Liver (tissue), 8 donors: ENCODE measurements at regions not wholly inside any gene's neighbourhood (a gene's known extent, or its start where the extent isn't known, plus 50 kb on each side); places are given as distances from the start of the nearest gene placed in this dataset.

Source experiments
- DNase-seq: peaks from one replicate; pipeline ENCODE4 v3.0.0-alpha.2; 2017; ENCODE audit warnings: low spot score
- H3K27ac ChIP-seq, 2 donors: one replicate each; pipeline ENCODE4 v1.7.0; 2013; ENCODE audit warnings: inconsistent platforms in 2 of 2, low read length in 2 of 2, control low read depth in 1 of 2, low read depth in 1 of 2, mild to moderate bottlenecking in 1 of 2
- H3K27me3 ChIP-seq, 4 donors: one replicate each; pipeline versions ENCODE4 v1.6.1 to v1.7.0; 2013; ENCODE audit warnings: low read length in 3 of 4, inconsistent platforms in 1 of 4, mild to moderate bottlenecking in 1 of 4, moderate library complexity in 1 of 4; ENCODE audit not compliant: control insufficient read depth in 4 of 4, insufficient read depth in 4 of 4
- H3K36me3 ChIP-seq, 4 donors: one replicate each; pipeline versions ENCODE4 v1.6.1 to v1.7.0; 2013; ENCODE audit warnings: low read length in 3 of 4, mild to moderate bottlenecking in 3 of 4, low read depth in 1 of 4, moderate library complexity in 1 of 4; ENCODE audit not compliant: control insufficient read depth in 4 of 4, insufficient read depth in 3 of 4
- H3K4me1 ChIP-seq, 4 donors: one replicate each; pipeline versions ENCODE4 v1.6.1 to v1.7.0; 2013; ENCODE audit warnings: low read length in 3 of 4, mild to moderate bottlenecking in 3 of 4, moderate library complexity in 1 of 4; ENCODE audit not compliant: control insufficient read depth in 4 of 4, insufficient read depth in 4 of 4
- H3K4me3 ChIP-seq, 3 donors: one replicate each; pipeline versions ENCODE4 v1.6.1 to v1.7.0; 2013; ENCODE audit warnings: low read length in 3 of 3, control low read depth in 1 of 3, low read depth in 1 of 3, mild to moderate bottlenecking in 1 of 3
- H3K9ac ChIP-seq, 2 donors: one replicate each; pipeline ENCODE4 v1.7.0; 2013; ENCODE audit warnings: low read length in 2 of 2, mild to moderate bottlenecking in 2 of 2, moderate library complexity in 2 of 2, control low read depth in 1 of 2, low read depth in 1 of 2
- H3K9me3 ChIP-seq, 4 donors: one replicate each; pipeline versions ENCODE4 v1.6.1 to v1.7.0; 2013; ENCODE audit warnings: low read length in 3 of 4; ENCODE audit not compliant: control insufficient read depth in 4 of 4
- ATF3 ChIP-seq: IDR thresholded peaks from 2 replicates; pipeline ENCODE4 v1.6.1; 2016; ENCODE audit warnings: antibody characterized with exemption
- CTCF ChIP-seq: fragments of 150-350 bp; IDR thresholded peaks from 2 replicates; pipeline ENCODE4 v1.5.1; 2017; ENCODE audit warnings: improper control_type of control experiment, low read depth, low read length; ENCODE audit not compliant: missing input control
- EGR1 ChIP-seq, 2 donors: IDR thresholded peaks; 2 replicates each; pipeline ENCODE4 v1.6.1; 2016 to 2018; ENCODE audit warnings: antibody characterized with exemption in 2 of 2, low read depth in 2 of 2
- FOXA1 ChIP-seq: IDR thresholded peaks from 2 replicates; pipeline ENCODE4 v1.6.1; 2016; ENCODE audit warnings: antibody characterized with exemption
- FOXA2 ChIP-seq: IDR thresholded peaks from 2 replicates; pipeline ENCODE4 v1.6.1; 2016; ENCODE audit warnings: antibody characterized with exemption
- GABPA ChIP-seq, 2 donors: IDR thresholded peaks in 1 of 2; conservative IDR thresholded peaks in 1 of 2; 2 replicates each; pipeline ENCODE4 v1.6.1; 2016; ENCODE audit warnings: antibody characterized with exemption in 2 of 2, mild to moderate bottlenecking in 1 of 2, moderate library complexity in 1 of 2
- HNF4A ChIP-seq, 2 donors: conservative IDR thresholded peaks; 2 replicates each; pipeline ENCODE4 v1.6.1; 2016; ENCODE audit warnings: antibody characterized with exemption in 2 of 2, mild to moderate bottlenecking in 2 of 2
- JUND ChIP-seq, 2 donors: IDR thresholded peaks; 2 replicates each; pipeline ENCODE4 v1.6.1; 2016; ENCODE audit warnings: antibody characterized with exemption in 2 of 2
- MAX ChIP-seq: IDR thresholded peaks from 2 replicates; pipeline ENCODE4 v1.6.1; 2016; ENCODE audit warnings: antibody characterized with exemption
- NR2F2 ChIP-seq: IDR thresholded peaks from 2 replicates; pipeline ENCODE4 v1.6.1; 2016; ENCODE audit warnings: antibody characterized with exemption
- RAD21 ChIP-seq, 2 donors: IDR thresholded peaks; 2 replicates each; pipeline ENCODE4 v1.6.1; 2016; ENCODE audit warnings: antibody characterized with exemption in 2 of 2, mild to moderate bottlenecking in 2 of 2
- RXRA ChIP-seq, 2 donors: IDR thresholded peaks; 2 replicates each; pipeline ENCODE4 v1.6.1; 2017 to 2018; ENCODE audit warnings: antibody characterized with exemption in 2 of 2, mild to moderate bottlenecking in 1 of 2
- SP1 ChIP-seq: IDR thresholded peaks from 2 replicates; pipeline ENCODE4 v1.6.1; 2018; ENCODE audit warnings: antibody characterized with exemption, mild to moderate bottlenecking
- TAF1 ChIP-seq: conservative IDR thresholded peaks from 2 replicates; pipeline ENCODE4 v1.6.1; 2016; ENCODE audit warnings: antibody characterized with exemption, mild to moderate bottlenecking
- YY1 ChIP-seq: IDR thresholded peaks from 2 replicates; pipeline ENCODE4 v1.6.1; 2016; ENCODE audit warnings: antibody characterized with exemption, mild to moderate bottlenecking
- ZBTB33 ChIP-seq: IDR thresholded peaks from 2 replicates; pipeline ENCODE4 v1.6.1; 2016; ENCODE audit warnings: antibody characterized with exemption
- WGBS: extraction: QIAGEN DNeasy Blood & Tissue Kit; methylation state at CpG from one replicate; pipeline ENCODE4 v1.1.7; 2013; 5-methylcytosine and 5-hydroxymethylcytosine counted together
- TF ChIP-seq, protein P1 (sequence below): IDR thresholded peaks from 2 replicates; pipeline ENCODE4 v1.6.1; 2016; ENCODE audit warnings: antibody characterized with exemption, mild to moderate bottlenecking
- donor health status: healthy.
- donor health status: healthy.
- donor health status: healthy.
- donor health status: healthy.
- donor health status: healthy.

GRCh38 chr10:106134326-106135000 is 1030.0 kb downstream of the SORCS1 start:
- Histone ChIP-seq H3K27ac (no peak overlapping the region), H3K4me1 (no peaks in the 10 kb centered on the region), H3K9me3 (no peaks in the 10 kb centered on the region), H3K27me3 (no peaks in the 10 kb centered on the region), H3K9ac (no peak overlapping the region), H3K4me3 (no peak overlapping the region), H3K36me3 (no peaks in the 10 kb centered on the region)
- TF ChIP-seq HNF4A (conservative IDR thresholded peaks at IDR 0.05): no peak
- no peak for TF ChIP-seq YY1
- TF ChIP-seq TAF1: no peak
- TF ChIP-seq RAD21 (IDR thresholded peaks at IDR 0.05): no peak
- TF ChIP-seq JUND (IDR thresholded peaks at IDR 0.05): no peak
- no peak for TF ChIP-seq RXRA (IDR thresholded peaks at IDR 0.05)
- TF ChIP-seq EGR1 (IDR thresholded peaks at IDR 0.05; ENCODE audit: low read depth in 2 of 2): no peak
- TF ChIP-seq GABPA (IDR thresholded peaks at IDR 0.05 in 1 of 2, conservative IDR thresholded peaks at IDR 0.05 in 1 of 2): no peak
- TF ChIP-seq SP1: no peak
- no peak for TF ChIP-seq FOXA2
- no peak for TF ChIP-seq CTCF
- no peak for TF ChIP-seq MAX
- TF ChIP-seq NR2F2: no peak
- TF ChIP-seq ATF3: no peak
- no peak for TF ChIP-seq ZBTB33
- no peak for DNase-seq
- 78% methylated on average over 8 of the region's 8 CpGs for WGBS

DNA sequence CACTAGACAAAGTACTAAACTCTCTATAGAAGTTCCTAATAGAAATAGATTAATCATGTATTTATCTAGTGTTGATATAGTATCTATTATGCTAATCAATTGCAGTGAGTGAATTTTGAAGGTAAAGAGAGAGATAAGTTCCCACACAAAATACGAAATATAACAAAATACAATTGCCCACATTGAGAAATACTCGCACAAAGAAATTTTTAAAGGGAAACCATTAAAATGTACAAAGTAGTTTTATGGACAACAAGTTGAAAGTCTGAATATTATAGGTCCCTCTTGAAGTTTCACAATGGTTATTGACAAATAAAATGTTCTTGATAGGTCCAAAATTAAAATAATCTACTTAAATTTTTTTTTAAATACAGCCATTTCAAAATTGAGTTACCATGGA is 1031.1 kb downstream of the SORCS1 start:
- H3K36me3 ChIP-seq: no peaks in the 10 kb centered on the region
- no peak overlapping the region for H3K4me3 ChIP-seq
- H3K9me3 ChIP-seq: no peaks in the 10 kb centered on the region
- DNase-seq: no peak
- WGBS: 50% methylated on average over 2 of the region's 2 CpGs
- no peaks in the 10 kb centered on the region for H3K4me1 ChIP-seq
- no peak overlapping the region for H3K27ac ChIP-seq
- TF ChIP-seq TAF1 (no peak), CTCF (no peak), ATF3 (no peak), FOXA2 (no peak), ZBTB33 (no peak), FOXA1 (no peak), YY1 (no peak), JUND (IDR thresholded peaks at IDR 0.05) (no peak), NR2F2 (no peak), HNF4A (conservative IDR thresholded peaks at IDR 0.05) (no peak), EGR1 (IDR thresholded peaks at IDR 0.05; ENCODE audit: low read depth in 2 of 2) (no peak), SP1 (no peak), RAD21 (IDR thresholded peaks at IDR 0.05) (no peak)
- TF ChIP-seq, protein P1, sequence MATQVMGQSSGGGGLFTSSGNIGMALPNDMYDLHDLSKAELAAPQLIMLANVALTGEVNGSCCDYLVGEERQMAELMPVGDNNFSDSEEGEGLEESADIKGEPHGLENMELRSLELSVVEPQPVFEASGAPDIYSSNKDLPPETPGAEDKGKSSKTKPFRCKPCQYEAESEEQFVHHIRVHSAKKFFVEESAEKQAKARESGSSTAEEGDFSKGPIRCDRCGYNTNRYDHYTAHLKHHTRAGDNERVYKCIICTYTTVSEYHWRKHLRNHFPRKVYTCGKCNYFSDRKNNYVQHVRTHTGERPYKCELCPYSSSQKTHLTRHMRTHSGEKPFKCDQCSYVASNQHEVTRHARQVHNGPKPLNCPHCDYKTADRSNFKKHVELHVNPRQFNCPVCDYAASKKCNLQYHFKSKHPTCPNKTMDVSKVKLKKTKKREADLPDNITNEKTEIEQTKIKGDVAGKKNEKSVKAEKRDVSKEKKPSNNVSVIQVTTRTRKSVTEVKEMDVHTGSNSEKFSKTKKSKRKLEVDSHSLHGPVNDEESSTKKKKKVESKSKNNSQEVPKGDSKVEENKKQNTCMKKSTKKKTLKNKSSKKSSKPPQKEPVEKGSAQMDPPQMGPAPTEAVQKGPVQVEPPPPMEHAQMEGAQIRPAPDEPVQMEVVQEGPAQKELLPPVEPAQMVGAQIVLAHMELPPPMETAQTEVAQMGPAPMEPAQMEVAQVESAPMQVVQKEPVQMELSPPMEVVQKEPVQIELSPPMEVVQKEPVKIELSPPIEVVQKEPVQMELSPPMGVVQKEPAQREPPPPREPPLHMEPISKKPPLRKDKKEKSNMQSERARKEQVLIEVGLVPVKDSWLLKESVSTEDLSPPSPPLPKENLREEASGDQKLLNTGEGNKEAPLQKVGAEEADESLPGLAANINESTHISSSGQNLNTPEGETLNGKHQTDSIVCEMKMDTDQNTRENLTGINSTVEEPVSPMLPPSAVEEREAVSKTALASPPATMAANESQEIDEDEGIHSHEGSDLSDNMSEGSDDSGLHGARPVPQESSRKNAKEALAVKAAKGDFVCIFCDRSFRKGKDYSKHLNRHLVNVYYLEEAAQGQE: no peak
- H3K9ac ChIP-seq: no peak overlapping the region
- no peaks in the 10 kb centered on the region for H3K27me3 ChIP-seq
